ENCODE measurements at regions not wholly inside any gene's neighbourhood (a gene's known extent, or its start where the extent isn't known, plus 50 kb on each side); places are given as distances from the start of the nearest gene placed in this dataset.

DNA sequence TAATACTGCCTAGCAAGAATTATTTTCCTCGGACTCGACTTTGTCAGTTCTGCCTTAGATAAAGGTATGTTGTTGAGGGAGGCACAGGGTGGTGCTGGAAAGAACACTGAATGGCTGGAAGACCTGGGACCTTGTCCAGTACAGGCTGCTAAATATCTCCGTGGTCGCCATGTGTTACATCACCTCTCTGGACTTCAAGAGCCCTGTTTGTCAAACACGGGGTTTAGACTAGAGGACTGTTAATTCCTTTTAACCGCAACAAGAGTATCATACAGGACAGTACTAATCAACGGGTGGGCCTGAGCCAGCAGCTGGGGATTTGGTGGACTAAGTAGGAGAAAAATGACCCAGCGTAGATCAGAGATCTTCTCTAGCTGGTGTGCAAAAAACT is 476.3 kb downstream of the LRIG3 start:
- Histone ChIP-seq H3K9me2 (ENCODE audit: insufficient read depth) (no peaks in the 10 kb centered on the region), H3K4me2 (ENCODE audit: low read length) (no peak overlapping the region), H3K4me1 (ENCODE audit: control insufficient read depth in 1 of 2, insufficient read depth in 2 of 2, low read length in 2 of 2) (no peaks in the 10 kb centered on the region), H2AFZ (ENCODE audit: low read depth, low read length, poor library complexity, severe bottlenecking) (no peak overlapping the region), H3K27ac (ENCODE audit: low read depth, low read length) (no peak overlapping the region), H3K36me3 (ENCODE audit: control insufficient read depth in 1 of 2, insufficient read depth in 2 of 2, low read length in 2 of 2) (no peaks in the 10 kb centered on the region), H3K79me2 (ENCODE audit: insufficient read depth, low read length) (no peaks in the 10 kb centered on the region), H4K20me1 (ENCODE audit: insufficient read depth) (no peaks in the 10 kb centered on the region), H3K4me3 (replicated peaks in 1 of 2; ENCODE audit: low read depth in 1 of 2, low read length in 2 of 2) (no peak overlapping the region), H3K9me3 (ENCODE audit: control insufficient read depth in 1 of 2, insufficient read depth in 1 of 2, low read depth in 1 of 2, low read length in 2 of 2) (no peaks in the 10 kb centered on the region), H3K9ac (ENCODE audit: low read length) (no peak overlapping the region), H3K27me3 (ENCODE audit: insufficient read depth, low read length) (no peaks in the 10 kb centered on the region)
- DNase-seq (ENCODE audit: low read depth, low spot score) (no peak), ATAC-seq (no peak)
- intact Hi-C loops (cut with micrococcal nuclease), result loop anchor here (1.0 kb wide), 2 partner anchors 98 to 461 kb away; no protein-coding TSS in a partner anchor
- ChIA-PET RAD21 (ENCODE audit: low non-redundant PET in 1 of 2, low total read pairs in 2 of 2, uncharacterized antibody in 2 of 2, unreplicated experiment in 2 of 2) (no interaction called here), CTCF (interaction anchor here (1.0 to 2.7 kb wide), 11 partner anchors 9 to 461 kb away, joined by 3 to 23 read pairs (median 5); no protein-coding TSS in a partner anchor), POLR2A (interaction anchor here (1.0 kb wide), 1 partner anchor 97 kb away, joined by 4 read pairs; no protein-coding TSS in a partner anchor)
- BruUV-seq (replicated peaks), result no TSS peak
- TF ChIP-seq, protein P1, sequence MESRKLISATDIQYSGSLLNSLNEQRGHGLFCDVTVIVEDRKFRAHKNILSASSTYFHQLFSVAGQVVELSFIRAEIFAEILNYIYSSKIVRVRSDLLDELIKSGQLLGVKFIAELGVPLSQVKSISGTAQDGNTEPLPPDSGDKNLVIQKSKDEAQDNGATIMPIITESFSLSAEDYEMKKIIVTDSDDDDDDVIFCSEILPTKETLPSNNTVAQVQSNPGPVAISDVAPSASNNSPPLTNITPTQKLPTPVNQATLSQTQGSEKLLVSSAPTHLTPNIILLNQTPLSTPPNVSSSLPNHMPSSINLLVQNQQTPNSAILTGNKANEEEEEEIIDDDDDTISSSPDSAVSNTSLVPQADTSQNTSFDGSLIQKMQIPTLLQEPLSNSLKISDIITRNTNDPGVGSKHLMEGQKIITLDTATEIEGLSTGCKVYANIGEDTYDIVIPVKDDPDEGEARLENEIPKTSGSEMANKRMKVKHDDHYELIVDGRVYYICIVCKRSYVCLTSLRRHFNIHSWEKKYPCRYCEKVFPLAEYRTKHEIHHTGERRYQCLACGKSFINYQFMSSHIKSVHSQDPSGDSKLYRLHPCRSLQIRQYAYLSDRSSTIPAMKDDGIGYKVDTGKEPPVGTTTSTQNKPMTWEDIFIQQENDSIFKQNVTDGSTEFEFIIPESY (IDR thresholded peaks at IDR 0.05; ENCODE audit: extremely low read depth, insufficient replicate concordance, low read length), result no peak
- TF ChIP-seq CBX3 (IDR thresholded peaks at IDR 0.05; ENCODE audit: low read depth) (no peak), POLR2AphosphoS5 (IDR thresholded peaks at IDR 0.05; ENCODE audit: low read depth, low read length) (no peak), POLR2A (IDR thresholded peaks at IDR 0.05; ENCODE audit: borderline replicate concordance, extremely low read depth, insufficient read depth, insufficient read length) (no peak), EZH2 (IDR thresholded peaks at IDR 0.05) (no peak), JUND (IDR thresholded peaks at IDR 0.05) (no peak), FOSL1 (IDR thresholded peaks at IDR 0.05; ENCODE audit: low read depth) (no peak), YY1 (IDR thresholded peaks at IDR 0.05; ENCODE audit: extremely low read depth, insufficient replicate concordance, low read depth, low read length) (no peak), EGR1 (IDR thresholded peaks at IDR 0.05; ENCODE audit: low read depth) (no peak)
